Fibroblast of lung (primary cell): ENCODE measurements at regions not wholly inside any gene's neighbourhood (a gene's known extent, or its start where the extent isn't known, plus 50 kb on each side); places are given as distances from the start of the nearest gene placed in this dataset.

ENCODE experiments used
- EZH2 ChIP-seq: IDR thresholded peaks from 2 replicates; pipeline ENCODE4 v1.5.1; 2012; ENCODE audit warnings: low read length, control low read depth, mild to moderate bottlenecking; ENCODE audit errors: missing control alignments
- TF ChIP-seq, protein P1 (sequence below), 2 donors: IDR thresholded peaks in 1 of 2; conservative IDR thresholded peaks in 1 of 2; 1 replicate in 1 of 2; 2 replicates in 1 of 2; pipeline ENCODE4 v1.5.1; 2011 to 2012; ENCODE audit warnings: low read length in 2 of 2, control low read depth in 1 of 2, inconsistent platforms in 1 of 2, low read depth in 1 of 2, mild to moderate bottlenecking in 1 of 2

DNA sequence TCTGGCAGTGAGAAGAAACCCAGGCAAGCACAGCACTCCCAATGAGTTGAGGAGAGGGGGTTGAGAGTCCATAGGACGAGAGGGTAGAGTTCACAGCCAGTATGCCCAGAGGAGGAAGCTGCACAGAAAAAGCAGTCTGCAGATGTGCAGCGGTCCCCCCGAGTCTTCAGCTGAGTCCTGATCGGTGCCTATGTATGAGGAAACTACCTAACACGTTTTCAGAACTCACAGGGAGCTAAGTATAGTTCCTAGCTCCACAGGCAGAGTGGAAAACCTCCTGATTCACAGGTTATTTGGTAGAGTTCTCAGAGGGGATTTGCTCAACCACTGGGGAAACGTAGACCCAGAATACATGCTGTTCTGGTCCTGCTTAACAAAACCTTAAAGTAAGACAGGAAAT, 271.3 kb upstream of the CNTNAP2 start:
- TF ChIP-seq, protein P1, sequence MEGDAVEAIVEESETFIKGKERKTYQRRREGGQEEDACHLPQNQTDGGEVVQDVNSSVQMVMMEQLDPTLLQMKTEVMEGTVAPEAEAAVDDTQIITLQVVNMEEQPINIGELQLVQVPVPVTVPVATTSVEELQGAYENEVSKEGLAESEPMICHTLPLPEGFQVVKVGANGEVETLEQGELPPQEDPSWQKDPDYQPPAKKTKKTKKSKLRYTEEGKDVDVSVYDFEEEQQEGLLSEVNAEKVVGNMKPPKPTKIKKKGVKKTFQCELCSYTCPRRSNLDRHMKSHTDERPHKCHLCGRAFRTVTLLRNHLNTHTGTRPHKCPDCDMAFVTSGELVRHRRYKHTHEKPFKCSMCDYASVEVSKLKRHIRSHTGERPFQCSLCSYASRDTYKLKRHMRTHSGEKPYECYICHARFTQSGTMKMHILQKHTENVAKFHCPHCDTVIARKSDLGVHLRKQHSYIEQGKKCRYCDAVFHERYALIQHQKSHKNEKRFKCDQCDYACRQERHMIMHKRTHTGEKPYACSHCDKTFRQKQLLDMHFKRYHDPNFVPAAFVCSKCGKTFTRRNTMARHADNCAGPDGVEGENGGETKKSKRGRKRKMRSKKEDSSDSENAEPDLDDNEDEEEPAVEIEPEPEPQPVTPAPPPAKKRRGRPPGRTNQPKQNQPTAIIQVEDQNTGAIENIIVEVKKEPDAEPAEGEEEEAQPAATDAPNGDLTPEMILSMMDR (conservative IDR thresholded peaks at IDR 0.05 in 1 of 2, IDR thresholded peaks at IDR 0.05 in 1 of 2; ENCODE audit: low read depth in 1 of 2, low read length in 2 of 2), result no peak
- no peak for TF ChIP-seq EZH2
